ENCODE measurements at regions not wholly inside any gene's neighbourhood (a gene's known extent, or its start where the extent isn't known, plus 50 kb on each side); places are given as distances from the start of the nearest gene placed in this dataset.

DNA sequence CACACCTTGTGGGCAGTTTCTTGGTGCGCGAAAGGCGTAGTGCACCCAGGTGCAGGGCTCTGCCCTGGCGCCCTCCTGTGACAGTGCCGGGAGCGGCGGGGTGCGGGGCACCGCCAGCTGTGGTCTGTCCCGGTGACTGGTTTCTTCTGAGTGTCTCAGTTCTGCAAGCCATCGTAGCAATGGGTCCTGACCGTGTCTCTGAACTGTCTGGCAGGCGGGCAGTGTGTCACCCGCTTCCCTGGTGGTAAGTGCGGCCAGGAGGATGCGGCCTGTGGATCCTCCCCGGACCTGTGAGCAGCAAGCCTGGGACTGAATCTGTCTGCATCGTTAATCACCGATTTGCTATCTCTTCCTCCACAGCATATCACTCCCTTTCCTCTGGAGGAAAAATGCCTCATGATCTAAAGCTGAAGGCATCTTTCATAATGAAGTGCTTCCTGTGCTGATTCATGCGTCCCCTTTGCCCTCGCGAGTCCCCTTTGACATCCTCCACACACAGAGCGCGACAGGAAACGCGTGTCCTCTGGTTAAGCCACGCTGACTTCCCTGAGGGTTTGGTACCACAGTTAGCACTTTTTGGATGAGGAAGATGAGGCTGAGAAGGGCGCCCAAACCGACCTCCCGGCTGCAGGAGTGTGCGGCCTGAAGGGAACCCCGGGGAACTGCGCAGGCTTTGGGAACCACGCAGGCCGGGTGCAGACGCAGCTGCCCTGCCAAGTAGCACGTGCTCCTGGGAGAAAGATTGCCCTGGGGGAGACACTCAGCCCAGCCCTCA is 416.0 kb upstream of the HS6ST1 start:
- DNase-seq (peak; percentile 78), ATAC-seq (peak; percentile 77)
- Histone ChIP-seq H3K9me3 (no peaks in the 10 kb centered on the region), H3K27me3 (no peaks in the 10 kb centered on the region), H3K36me3 (no peaks in the 10 kb centered on the region), H3K4me3 (no peak overlapping the region), H3K27ac (no peak overlapping the region), H3K4me1 (peaks cover 34% of the 10 kb centered on the region)
- intact Hi-C loops (cut with DNase I) = no loop called here
- TF ChIP-seq, protein P1, sequence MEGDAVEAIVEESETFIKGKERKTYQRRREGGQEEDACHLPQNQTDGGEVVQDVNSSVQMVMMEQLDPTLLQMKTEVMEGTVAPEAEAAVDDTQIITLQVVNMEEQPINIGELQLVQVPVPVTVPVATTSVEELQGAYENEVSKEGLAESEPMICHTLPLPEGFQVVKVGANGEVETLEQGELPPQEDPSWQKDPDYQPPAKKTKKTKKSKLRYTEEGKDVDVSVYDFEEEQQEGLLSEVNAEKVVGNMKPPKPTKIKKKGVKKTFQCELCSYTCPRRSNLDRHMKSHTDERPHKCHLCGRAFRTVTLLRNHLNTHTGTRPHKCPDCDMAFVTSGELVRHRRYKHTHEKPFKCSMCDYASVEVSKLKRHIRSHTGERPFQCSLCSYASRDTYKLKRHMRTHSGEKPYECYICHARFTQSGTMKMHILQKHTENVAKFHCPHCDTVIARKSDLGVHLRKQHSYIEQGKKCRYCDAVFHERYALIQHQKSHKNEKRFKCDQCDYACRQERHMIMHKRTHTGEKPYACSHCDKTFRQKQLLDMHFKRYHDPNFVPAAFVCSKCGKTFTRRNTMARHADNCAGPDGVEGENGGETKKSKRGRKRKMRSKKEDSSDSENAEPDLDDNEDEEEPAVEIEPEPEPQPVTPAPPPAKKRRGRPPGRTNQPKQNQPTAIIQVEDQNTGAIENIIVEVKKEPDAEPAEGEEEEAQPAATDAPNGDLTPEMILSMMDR (IDR thresholded peaks at IDR 0.05) = no peak

GRCh38 chr2:128735296-128735960 is 416.8 kb upstream of the HS6ST1 start:
- intact Hi-C loops (cut with DNase I) = no loop called here
- no peaks in the 10 kb centered on the region for H3K9me3 ChIP-seq
- DNase-seq (no peak), ATAC-seq (no peak)
- H3K27me3 ChIP-seq = no peaks in the 10 kb centered on the region
- TF ChIP-seq, protein P1 (IDR thresholded peaks at IDR 0.05) = no peak
- no peak overlapping the region for H3K27ac ChIP-seq
- H3K4me3 ChIP-seq = no peak overlapping the region
- no peaks in the 10 kb centered on the region for H3K36me3 ChIP-seq
- peaks cover 34% of the 10 kb centered on the region for H3K4me1 ChIP-seq

GRCh38 chr2:128736046-128736688 is 417.5 kb upstream of the HS6ST1 start:
- Histone ChIP-seq H3K4me3 (peak overlapping the region; percentile 31), H3K9me3 (no peaks in the 10 kb centered on the region), H3K36me3 (no peaks in the 10 kb centered on the region), H3K4me1 (peaks cover 34% of the 10 kb centered on the region), H3K27ac (no peak overlapping the region), H3K27me3 (no peaks in the 10 kb centered on the region)
- intact Hi-C loops (cut with DNase I) = no loop called here
- DNase-seq = no peak
- TF ChIP-seq, protein P1 (IDR thresholded peaks at IDR 0.05) = no peak
- ATAC-seq = no peak

- DNase-seq (peak; percentile 87), ATAC-seq (peak; percentile 86)
- intact Hi-C loops (cut with DNase I) = no loop called here
- no peaks in the 10 kb centered on the region for H3K27me3 ChIP-seq
- peaks cover 34% of the 10 kb centered on the region for H3K4me1 ChIP-seq
- no peaks in the 10 kb centered on the region for H3K36me3 ChIP-seq
- no peaks in the 10 kb centered on the region for H3K9me3 ChIP-seq
- no peak overlapping the region for H3K27ac ChIP-seq
- H3K4me3 ChIP-seq = peak overlapping the region; percentile 31
- TF ChIP-seq, protein P1 (IDR thresholded peaks at IDR 0.05) = peak; percentile 100
Measured at GRCh38 chr2:128736689-128737545, 418.2 kb upstream of the HS6ST1 start.

- H3K36me3 ChIP-seq = no peaks in the 10 kb centered on the region
- intact Hi-C loops (cut with DNase I) = no loop called here
- no peaks in the 10 kb centered on the region for H3K27me3 ChIP-seq
- H3K4me1 ChIP-seq = peaks cover 34% of the 10 kb centered on the region
- no peak overlapping the region for H3K4me3 ChIP-seq
- no peaks in the 10 kb centered on the region for H3K9me3 ChIP-seq
- DNase-seq = no peak
- TF ChIP-seq, protein P1 (IDR thresholded peaks at IDR 0.05) = no peak
- no peak overlapping the region for H3K27ac ChIP-seq
- no peak for ATAC-seq
Measured at GRCh38 chr2:128737546-128737826, 418.8 kb upstream of the HS6ST1 start.
